Neural cell (in vitro differentiated cells): ENCODE measurements at regions not wholly inside any gene's neighbourhood (a gene's known extent, or its start where the extent isn't known, plus 50 kb on each side); places are given as distances from the start of the nearest gene placed in this dataset.

ENCODE experiments used
- H2AFZ ChIP-seq: fragments of 200-600, 300-800 bp; sonication (generic), shearing (Covaris generic); 2 replicates; pipeline ENCODE4 v1.6.0; 2014; ENCODE audit warnings: low read depth, mild to moderate bottlenecking, antibody characterized with exemption, low read length, moderate library complexity
- H3F3A ChIP-seq: fragments of 200-600 bp; shearing (Covaris generic); 2 replicates; pipeline ENCODE4 v1.6.1; 2016; ENCODE audit warnings: mild to moderate bottlenecking, moderate library complexity, mixed read lengths, antibody characterized with exemption, low read length; ENCODE audit not compliant: insufficient read depth, poor library complexity, severe bottlenecking
- H3K27ac ChIP-seq: fragments of 200-600, 300-800 bp; sonication (generic), shearing (Covaris generic); 2 replicates; pipeline ENCODE4 v1.5.1; 2014; ENCODE audit warnings: mild to moderate bottlenecking, low read length, moderate library complexity
- H3K27me3 ChIP-seq: fragments of 300-800, 200-600 bp; sonication (generic), shearing (Covaris generic); 2 replicates; pipeline ENCODE4 v1.6.0; 2014; ENCODE audit warnings: mild to moderate bottlenecking, low read depth, low read length, moderate library complexity; ENCODE audit not compliant: insufficient read depth
- H3K36me3 ChIP-seq: fragments of 300-800, 200-600 bp; sonication (generic), shearing (Covaris generic); 2 replicates; pipeline ENCODE4 v1.5.1; 2014; ENCODE audit warnings: mild to moderate bottlenecking, antibody characterized with exemption, low read length, moderate library complexity; ENCODE audit not compliant: insufficient read depth
- H3K4me2 ChIP-seq: fragments of 300-800, 200-600 bp; sonication (generic), shearing (Covaris generic); 2 replicates; pipeline ENCODE4 v1.6.0; 2014; ENCODE audit warnings: mild to moderate bottlenecking, low read length
- H3K4me3 ChIP-seq: fragments of 300-800, 200-600 bp; sonication (generic), shearing (Covaris generic); 2 replicates; pipeline ENCODE4 v1.5.1; 2014; ENCODE audit warnings: mild to moderate bottlenecking, low read length, moderate library complexity
- H3K79me2 ChIP-seq: fragments of 200-600 bp; shearing (Covaris generic); replicated peaks from 2 replicates; pipeline ENCODE4 v1.6.0; 2014; ENCODE audit warnings: mild to moderate bottlenecking, low read length, moderate library complexity; ENCODE audit not compliant: insufficient read depth
- H3K9ac ChIP-seq: fragments of 300-800, 200-600 bp; sonication (generic), shearing (Covaris generic); 2 replicates; pipeline ENCODE4 v1.6.1; 2016; ENCODE audit warnings: mild to moderate bottlenecking, low read length, mixed read lengths
- H3K9me2 ChIP-seq: fragments of 200-600 bp; shearing (Covaris generic); 2 replicates; pipeline ENCODE4 v1.6.1; 2016; ENCODE audit warnings: mild to moderate bottlenecking, low read length, mixed read lengths; ENCODE audit not compliant: insufficient read depth
- H3K9me3 ChIP-seq: fragments of 200-600, 300-800 bp; sonication (generic), shearing (Covaris generic); 2 replicates; pipeline ENCODE4 v1.6.1; 2016; ENCODE audit warnings: mild to moderate bottlenecking, mixed run types, low read length, moderate library complexity, mixed read lengths
- H4K20me1 ChIP-seq: fragments of 200-600 bp; shearing (Covaris generic); 2 replicates; pipeline ENCODE4 v1.6.1; 2016; ENCODE audit warnings: mild to moderate bottlenecking, mixed run types; ENCODE audit not compliant: insufficient read depth
- CTCF ChIP-seq: fragments of 450-650 bp; IDR thresholded peaks from 2 replicates; pipeline ENCODE4 v1.5.1; 2014; ENCODE audit warnings: antibody characterized with exemption, mild to moderate bottlenecking, moderate library complexity; ENCODE audit not compliant: poor library complexity, severe bottlenecking
- EP300 ChIP-seq: fragments of 450-650 bp; conservative IDR thresholded peaks from 2 replicates; pipeline ENCODE4 v1.6.1; 2014; ENCODE audit warnings: antibody characterized with exemption, mild to moderate bottlenecking, moderate library complexity; ENCODE audit not compliant: poor library complexity, severe bottlenecking
- EZH2 ChIP-seq: fragments of 200-600, 300-800 bp; shearing (Covaris generic), sonication (generic); IDR thresholded peaks from 2 replicates; pipeline ENCODE4 v1.6.1; 2014; ENCODE audit warnings: antibody characterized with exemption, low read length, borderline replicate concordance, mild to moderate bottlenecking; ENCODE audit not compliant: insufficient read depth, poor library complexity, severe bottlenecking
- MXI1 ChIP-seq: fragments of 450-650 bp; conservative IDR thresholded peaks from 2 replicates; pipeline ENCODE4 v1.6.1; 2014; ENCODE audit warnings: antibody characterized with exemption, mild to moderate bottlenecking; ENCODE audit not compliant: poor library complexity, severe bottlenecking
- POLR2AphosphoS5 ChIP-seq: IDR thresholded peaks from 2 replicates; pipeline ENCODE4 v1.6.1; 2012
- RAD21 ChIP-seq: fragments of 450-650 bp; conservative IDR thresholded peaks from 2 replicates; pipeline ENCODE4 v1.6.1; 2014; ENCODE audit warnings: antibody characterized with exemption, mild to moderate bottlenecking, moderate library complexity
- REST ChIP-seq: IDR thresholded peaks from 2 replicates; pipeline ENCODE4 v1.6.1; 2012; ENCODE audit warnings: borderline replicate concordance
- SMC3 ChIP-seq: fragments of 450-650 bp; conservative IDR thresholded peaks from 2 replicates; pipeline ENCODE4 v1.6.1; 2014; ENCODE audit warnings: antibody characterized with exemption, mild to moderate bottlenecking, moderate library complexity; ENCODE audit not compliant: poor library complexity
- TAF1 ChIP-seq: IDR thresholded peaks from 2 replicates; pipeline ENCODE4 v1.6.1; 2012; ENCODE audit warnings: low read depth

GRCh38 chr16:5704271-5704670 is 606.7 kb upstream of the EEF2KMT start:
- no peaks in the 10 kb centered on the region for H3K79me2 ChIP-seq
- no peak overlapping the region for H3K4me2 ChIP-seq
- no peaks in the 10 kb centered on the region for H3K9me2 ChIP-seq
- no peak overlapping the region for H3K27ac ChIP-seq
- no peak for TF ChIP-seq RAD21
- TF ChIP-seq SMC3, result no peak
- TF ChIP-seq EP300, result no peak
- TF ChIP-seq MXI1, result no peak
- TF ChIP-seq TAF1, result no peak
- no peak for TF ChIP-seq CTCF
- TF ChIP-seq REST, result no peak
- TF ChIP-seq POLR2AphosphoS5, result no peak
- TF ChIP-seq EZH2, result no peak
- H3F3A ChIP-seq, result no peaks in the 10 kb centered on the region
- H3K4me3 ChIP-seq, result no peak overlapping the region
- no peaks in the 10 kb centered on the region for H4K20me1 ChIP-seq
- H3K9ac ChIP-seq, result no peak overlapping the region
- no peaks in the 10 kb centered on the region for H3K27me3 ChIP-seq
- H2AFZ ChIP-seq, result no peak overlapping the region
- H3K36me3 ChIP-seq, result no peaks in the 10 kb centered on the region
- no peaks in the 10 kb centered on the region for H3K9me3 ChIP-seq

- no peak overlapping the region for H2AFZ ChIP-seq
- H4K20me1 ChIP-seq, result no peaks in the 10 kb centered on the region
- no peaks in the 10 kb centered on the region for H3K27me3 ChIP-seq
- no peaks in the 10 kb centered on the region for H3K79me2 ChIP-seq
- H3K4me2 ChIP-seq, result no peak overlapping the region
- no peaks in the 10 kb centered on the region for H3K36me3 ChIP-seq
- no peaks in the 10 kb centered on the region for H3K9me2 ChIP-seq
- no peak overlapping the region for H3K9ac ChIP-seq
- H3K4me3 ChIP-seq, result no peak overlapping the region
- no peaks in the 10 kb centered on the region for H3F3A ChIP-seq
- no peak overlapping the region for H3K27ac ChIP-seq
- no peak for TF ChIP-seq TAF1
- TF ChIP-seq EP300, result no peak
- TF ChIP-seq MXI1, result no peak
- no peak for TF ChIP-seq SMC3
- TF ChIP-seq RAD21, result no peak
- no peak for TF ChIP-seq REST
- no peak for TF ChIP-seq CTCF
- no peaks in the 10 kb centered on the region for H3K9me3 ChIP-seq
These were observed 595.8 kb upstream of the EEF2KMT start for GRCh38 chr16:5693426-5693825.
